ENCODE measurements at regions not wholly inside any gene's neighbourhood (a gene's known extent, or its start where the extent isn't known, plus 50 kb on each side); places are given as distances from the start of the nearest gene placed in this dataset.

DNA sequence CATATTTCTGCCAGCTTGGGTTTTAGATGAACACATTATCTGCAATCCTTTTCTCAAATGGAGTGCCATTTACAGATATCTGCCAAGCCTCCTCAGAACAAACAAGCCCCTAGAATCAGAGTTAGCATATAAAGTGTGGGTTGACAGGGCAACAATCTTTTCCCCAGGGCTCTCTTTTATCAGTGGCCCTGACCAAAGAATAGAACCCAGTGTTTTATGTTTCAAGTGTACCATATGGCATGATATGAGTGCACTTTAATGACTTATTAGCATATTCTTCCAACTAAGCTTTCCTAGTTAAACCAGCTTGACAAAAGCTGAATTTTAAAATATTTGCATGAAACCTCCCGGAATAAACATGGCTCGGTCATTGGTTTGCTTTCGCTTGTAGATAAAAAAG lies 57.3 kb downstream of the EVX1 start:
- Histone ChIP-seq H3K4me3 (ENCODE audit: extremely low read depth, insufficient read depth, low read length, poor library complexity, severe bottlenecking) (no peak overlapping the region), H3K9me3 (ENCODE audit: control insufficient read depth, low read length) (no peaks in the 10 kb centered on the region), H3K27ac (ENCODE audit: low read depth, low read length, severe bottlenecking) (no peak overlapping the region), H3K36me3 (ENCODE audit: control insufficient read depth, insufficient read depth, low read length) (no peaks in the 10 kb centered on the region), H3K4me1 (ENCODE audit: control insufficient read depth, insufficient read depth, low read length, poor library complexity, severe bottlenecking) (no peaks in the 10 kb centered on the region)
- WGBS, 2 experiments (ENCODE audit: insufficient coverage in 2 of 2) = 100% methylated on average over 3 of the region's 3 CpGs

DNA sequence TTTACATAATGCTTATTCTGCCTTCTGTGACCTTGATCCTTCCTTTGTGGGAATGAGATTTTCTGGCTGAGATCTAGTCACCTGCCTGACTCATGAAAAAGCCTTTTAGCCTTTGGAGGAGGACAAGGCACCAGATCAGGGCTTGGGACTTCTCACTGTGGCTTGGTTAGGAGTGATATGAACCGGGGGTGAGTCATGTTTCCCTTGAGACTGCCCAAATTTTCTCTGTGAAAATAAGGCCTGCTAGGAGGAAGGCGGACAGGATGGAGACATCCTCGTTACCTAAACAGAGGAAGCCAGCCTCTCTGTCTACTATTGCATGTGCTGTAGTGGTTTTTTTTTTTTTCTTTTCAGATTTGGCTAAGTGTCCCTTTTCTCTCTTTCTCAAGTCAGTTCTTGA lies 57.8 kb downstream of the EVX1 start:
- Histone ChIP-seq H3K27ac (ENCODE audit: low read depth, low read length, severe bottlenecking) (no peak overlapping the region), H3K36me3 (ENCODE audit: control insufficient read depth, insufficient read depth, low read length) (no peaks in the 10 kb centered on the region), H3K9me3 (ENCODE audit: control insufficient read depth, low read length) (no peaks in the 10 kb centered on the region), H3K4me1 (ENCODE audit: control insufficient read depth, insufficient read depth, low read length, poor library complexity, severe bottlenecking) (no peaks in the 10 kb centered on the region), H3K4me3 (ENCODE audit: extremely low read depth, insufficient read depth, low read length, poor library complexity, severe bottlenecking) (no peak overlapping the region)
- WGBS, 2 experiments (ENCODE audit: insufficient coverage in 2 of 2) = 80% methylated on average over 1 of the region's 3 CpGs; no CpG with 5 or more reads in 1 of the 2 experiments

DNA sequence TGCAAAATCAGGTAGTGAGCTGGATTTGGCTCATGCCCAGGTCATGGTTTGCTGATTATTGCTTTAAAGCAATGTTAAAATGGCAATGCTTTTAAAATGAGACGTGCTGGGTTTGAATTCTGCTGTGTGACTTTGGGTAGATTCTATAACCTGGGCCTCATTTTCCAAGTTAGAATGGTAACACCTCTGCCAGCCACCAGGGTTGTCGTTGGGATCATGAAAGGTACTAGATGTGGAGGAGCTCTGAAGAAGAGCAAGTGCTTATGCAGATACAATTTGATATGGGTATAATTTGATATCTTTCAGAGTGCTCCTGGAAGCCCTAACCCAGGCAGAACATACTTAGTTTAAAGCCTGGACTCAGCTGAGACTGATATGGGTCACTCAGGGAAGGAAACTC lies 60.0 kb downstream of the EVX1 start:
- Histone ChIP-seq H3K27ac (ENCODE audit: low read depth, low read length, severe bottlenecking) (no peak overlapping the region), H3K9me3 (ENCODE audit: control insufficient read depth, low read length) (no peaks in the 10 kb centered on the region), H3K4me3 (ENCODE audit: extremely low read depth, insufficient read depth, low read length, poor library complexity, severe bottlenecking) (no peak overlapping the region), H3K36me3 (ENCODE audit: control insufficient read depth, insufficient read depth, low read length) (no peaks in the 10 kb centered on the region), H3K4me1 (ENCODE audit: control insufficient read depth, insufficient read depth, low read length, poor library complexity, severe bottlenecking) (no peaks in the 10 kb centered on the region)
- 67 to 90% methylated on average over 1 to 2 of the region's 2 CpGs for WGBS, 2 experiments (ENCODE audit: insufficient coverage in 2 of 2)

DNA sequence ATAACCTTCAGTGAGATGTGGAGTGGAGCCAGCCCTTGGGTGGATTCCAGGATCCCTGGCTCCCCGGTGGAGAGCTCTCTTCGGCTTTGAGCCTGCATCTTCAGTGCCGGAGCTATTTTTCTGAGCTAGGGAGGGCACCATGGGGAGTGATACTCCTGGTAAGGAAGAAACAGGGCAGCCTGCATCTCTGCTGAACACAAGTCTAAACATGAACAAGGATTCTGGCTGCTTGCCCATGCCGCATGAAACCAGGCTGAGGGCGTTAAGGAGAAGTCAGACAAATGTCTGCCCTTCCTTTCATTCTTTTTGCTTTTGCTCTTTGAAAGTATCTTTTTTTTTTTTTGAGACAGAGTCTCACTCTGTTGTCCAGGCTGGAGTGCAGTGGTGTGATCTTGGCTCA lies 60.4 kb downstream of the EVX1 start:
- H3K4me3 ChIP-seq (ENCODE audit: extremely low read depth, insufficient read depth, low read length, poor library complexity, severe bottlenecking) = no peak overlapping the region
- no peaks in the 10 kb centered on the region for H3K36me3 ChIP-seq (ENCODE audit: control insufficient read depth, insufficient read depth, low read length)
- no peak overlapping the region for H3K27ac ChIP-seq (ENCODE audit: low read depth, low read length, severe bottlenecking)
- no peaks in the 10 kb centered on the region for H3K9me3 ChIP-seq (ENCODE audit: control insufficient read depth, low read length)
- H3K4me1 ChIP-seq (ENCODE audit: control insufficient read depth, insufficient read depth, low read length, poor library complexity, severe bottlenecking) = no peaks in the 10 kb centered on the region
- WGBS, 2 experiments (ENCODE audit: insufficient coverage in 2 of 2) = 75 to 80% methylated on average over 4 to 5 of the region's 5 CpGs

DNA sequence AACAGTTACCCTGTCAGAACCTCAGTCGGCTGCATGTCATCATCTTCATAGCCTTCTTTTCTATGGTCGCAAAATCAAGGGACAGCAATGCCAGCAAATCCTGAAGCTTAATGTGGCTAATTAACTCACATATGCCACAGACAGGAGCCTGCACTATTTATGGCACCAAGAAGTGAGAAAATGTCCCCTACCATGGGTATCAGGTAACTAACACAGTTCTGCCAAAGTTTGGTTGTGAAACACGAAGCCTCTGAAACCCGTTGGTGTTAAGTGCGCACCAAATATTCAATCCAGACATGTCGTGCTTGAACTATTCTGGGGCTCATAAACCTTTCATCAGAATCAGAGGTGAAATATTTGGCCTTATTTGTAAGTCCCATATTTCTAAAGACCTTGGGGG lies 63.3 kb downstream of the EVX1 start:
- H3K4me1 ChIP-seq (ENCODE audit: control insufficient read depth, insufficient read depth, low read length, poor library complexity, severe bottlenecking) = no peaks in the 10 kb centered on the region
- H3K36me3 ChIP-seq (ENCODE audit: control insufficient read depth, insufficient read depth, low read length) = no peaks in the 10 kb centered on the region
- H3K27ac ChIP-seq (ENCODE audit: low read depth, low read length, severe bottlenecking) = no peak overlapping the region
- WGBS, 2 experiments (ENCODE audit: insufficient coverage in 2 of 2) = 98% methylated on average over 6 of the region's 6 CpGs
- no peaks in the 10 kb centered on the region for H3K9me3 ChIP-seq (ENCODE audit: control insufficient read depth, low read length)
- H3K4me3 ChIP-seq (ENCODE audit: extremely low read depth, insufficient read depth, low read length, poor library complexity, severe bottlenecking) = no peak overlapping the region

DNA sequence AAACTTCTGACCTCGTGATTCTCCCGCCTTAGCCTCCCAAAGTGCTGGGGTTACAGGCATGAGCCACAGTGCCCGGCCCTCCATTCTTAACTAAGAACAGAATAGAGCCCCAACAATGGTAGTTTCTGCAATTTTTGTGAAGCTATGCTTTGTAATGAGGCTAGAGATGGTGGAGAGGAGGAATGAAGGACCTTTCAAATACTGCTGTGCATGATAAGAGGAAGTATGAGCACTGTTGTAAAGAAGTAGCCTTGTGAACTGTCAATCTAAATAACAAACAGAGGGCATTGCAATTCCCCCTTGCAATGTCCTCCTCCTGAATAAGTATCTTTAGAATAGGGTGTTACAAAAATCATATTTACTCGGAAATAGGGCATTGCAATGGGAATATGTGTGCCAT lies 70.2 kb downstream of the EVX1 start:
- Histone ChIP-seq H3K36me3 (ENCODE audit: control insufficient read depth, insufficient read depth, low read length) (no peaks in the 10 kb centered on the region), H3K9me3 (ENCODE audit: control insufficient read depth, low read length) (no peaks in the 10 kb centered on the region), H3K4me1 (ENCODE audit: control insufficient read depth, insufficient read depth, low read length, poor library complexity, severe bottlenecking) (no peaks in the 10 kb centered on the region), H3K4me3 (ENCODE audit: extremely low read depth, insufficient read depth, low read length, poor library complexity, severe bottlenecking) (no peak overlapping the region), H3K27ac (ENCODE audit: low read depth, low read length, severe bottlenecking) (no peak overlapping the region)
- WGBS, 2 experiments (ENCODE audit: insufficient coverage in 2 of 2) = 82 to 87% methylated on average over 3 to 4 of the region's 4 CpGs

DNA sequence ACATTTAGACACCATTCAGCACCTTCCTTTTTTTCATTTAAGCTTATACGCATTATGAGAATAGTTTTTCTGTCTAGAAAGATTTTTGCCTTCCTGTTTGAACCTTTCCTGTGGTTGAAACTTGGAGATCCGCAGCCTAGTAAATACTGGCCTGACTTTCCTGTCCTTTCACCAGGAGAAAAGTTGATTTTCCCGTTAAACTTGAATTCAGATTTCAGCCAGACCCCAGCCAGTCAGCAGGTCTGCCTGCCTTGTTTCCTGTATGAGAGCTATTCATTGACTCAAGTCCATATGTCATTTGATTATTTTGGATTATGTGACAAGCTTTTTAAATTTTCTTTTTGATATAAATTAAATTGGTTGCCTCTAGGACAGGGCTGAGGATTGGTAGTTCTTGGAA lies 71.5 kb downstream of the EVX1 start:
- peaks cover 5% of the 10 kb centered on the region for H3K9me3 ChIP-seq (ENCODE audit: control insufficient read depth, low read length)
- H3K4me3 ChIP-seq (ENCODE audit: extremely low read depth, insufficient read depth, low read length, poor library complexity, severe bottlenecking) = no peak overlapping the region
- no peak overlapping the region for H3K27ac ChIP-seq (ENCODE audit: low read depth, low read length, severe bottlenecking)
- no peaks in the 10 kb centered on the region for H3K36me3 ChIP-seq (ENCODE audit: control insufficient read depth, insufficient read depth, low read length)
- WGBS, 2 experiments (ENCODE audit: insufficient coverage in 2 of 2) = 90 to 97% methylated on average over 2 to 3 of the region's 3 CpGs
- H3K4me1 ChIP-seq (ENCODE audit: control insufficient read depth, insufficient read depth, low read length, poor library complexity, severe bottlenecking) = no peaks in the 10 kb centered on the region

DNA sequence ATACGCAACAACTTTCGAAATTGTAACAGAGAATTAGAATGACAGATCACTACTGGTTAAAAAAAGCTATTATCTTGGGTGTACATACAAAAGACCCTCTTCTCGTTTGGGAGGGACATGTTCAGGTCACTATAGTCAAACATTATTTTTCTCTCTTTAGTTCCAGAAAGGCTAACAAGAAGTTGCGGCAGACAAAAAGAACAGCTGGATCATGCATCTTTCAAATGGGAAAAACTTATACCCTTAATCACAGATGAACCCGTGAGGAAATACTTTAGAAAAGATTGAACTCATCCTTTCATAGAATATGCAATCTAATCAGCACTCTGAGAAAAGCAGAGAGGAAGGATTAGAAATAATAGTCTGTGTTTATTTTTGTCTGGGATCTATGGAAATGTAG lies 72.5 kb downstream of the EVX1 start:
- no peaks in the 10 kb centered on the region for H3K36me3 ChIP-seq (ENCODE audit: control insufficient read depth, insufficient read depth, low read length)
- H3K27ac ChIP-seq (ENCODE audit: low read depth, low read length, severe bottlenecking) = no peak overlapping the region
- no peaks in the 10 kb centered on the region for H3K4me1 ChIP-seq (ENCODE audit: control insufficient read depth, insufficient read depth, low read length, poor library complexity, severe bottlenecking)
- 86 to 100% methylated on average over 2 to 3 of the region's 5 CpGs for WGBS, 2 experiments (ENCODE audit: insufficient coverage in 2 of 2)
- no peak overlapping the region for H3K4me3 ChIP-seq (ENCODE audit: extremely low read depth, insufficient read depth, low read length, poor library complexity, severe bottlenecking)
- H3K9me3 ChIP-seq (ENCODE audit: control insufficient read depth, low read length) = peaks cover 5% of the 10 kb centered on the region

DNA sequence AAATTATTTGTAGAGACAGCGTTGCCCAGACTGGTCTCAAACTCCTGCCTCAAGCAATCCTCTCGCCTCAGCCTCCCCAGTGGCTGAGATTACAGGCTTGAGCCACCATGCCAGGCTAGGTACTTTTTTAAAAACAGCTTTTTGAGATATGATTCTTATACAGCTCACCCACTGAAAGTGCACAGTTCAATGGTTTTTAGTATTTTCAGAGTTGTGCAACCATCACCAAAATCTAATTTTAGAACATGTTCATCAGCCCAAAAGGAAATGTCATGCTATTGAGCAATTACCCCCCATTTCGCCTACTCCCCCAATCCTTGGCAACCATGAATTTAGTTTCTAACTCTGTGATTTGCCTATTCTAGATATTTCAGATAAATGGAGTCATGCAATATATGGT lies 73.7 kb downstream of the EVX1 start:
- Histone ChIP-seq H3K4me1 (ENCODE audit: control insufficient read depth, insufficient read depth, low read length, poor library complexity, severe bottlenecking) (no peaks in the 10 kb centered on the region), H3K4me3 (ENCODE audit: extremely low read depth, insufficient read depth, low read length, poor library complexity, severe bottlenecking) (no peak overlapping the region), H3K36me3 (ENCODE audit: control insufficient read depth, insufficient read depth, low read length) (no peaks in the 10 kb centered on the region), H3K9me3 (ENCODE audit: control insufficient read depth, low read length) (peaks cover 5% of the 10 kb centered on the region), H3K27ac (ENCODE audit: low read depth, low read length, severe bottlenecking) (no peak overlapping the region)
- 86% methylated on average over 1 of the region's 3 CpGs; no CpG with 5 or more reads in 1 of the 2 experiments for WGBS, 2 experiments (ENCODE audit: insufficient coverage in 2 of 2)

DNA sequence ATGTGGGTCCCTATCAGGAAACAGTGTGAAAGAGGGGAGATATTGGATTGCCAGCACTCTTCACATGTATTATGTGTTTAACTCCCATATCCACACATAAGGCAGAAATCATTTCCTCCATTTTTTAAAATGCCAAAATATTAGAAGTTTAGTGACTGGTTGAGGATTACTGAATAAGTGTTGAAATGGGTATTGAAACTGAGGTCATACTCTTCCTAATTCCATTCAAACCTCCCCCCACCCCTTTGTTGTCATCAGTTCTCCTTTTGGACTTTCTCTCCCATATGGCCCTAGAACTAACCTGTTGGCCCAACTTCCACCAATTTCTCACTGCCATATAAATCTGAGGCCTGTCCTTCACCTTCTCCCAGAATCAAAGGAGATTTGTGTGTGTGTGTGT lies 81.6 kb downstream of the EVX1 start:
- Histone ChIP-seq H3K27ac (ENCODE audit: low read depth, low read length, severe bottlenecking) (no peak overlapping the region), H3K36me3 (ENCODE audit: control insufficient read depth, insufficient read depth, low read length) (no peaks in the 10 kb centered on the region), H3K9me3 (ENCODE audit: control insufficient read depth, low read length) (no peaks in the 10 kb centered on the region), H3K4me3 (ENCODE audit: extremely low read depth, insufficient read depth, low read length, poor library complexity, severe bottlenecking) (no peak overlapping the region), H3K4me1 (ENCODE audit: control insufficient read depth, insufficient read depth, low read length, poor library complexity, severe bottlenecking) (no peaks in the 10 kb centered on the region)

DNA sequence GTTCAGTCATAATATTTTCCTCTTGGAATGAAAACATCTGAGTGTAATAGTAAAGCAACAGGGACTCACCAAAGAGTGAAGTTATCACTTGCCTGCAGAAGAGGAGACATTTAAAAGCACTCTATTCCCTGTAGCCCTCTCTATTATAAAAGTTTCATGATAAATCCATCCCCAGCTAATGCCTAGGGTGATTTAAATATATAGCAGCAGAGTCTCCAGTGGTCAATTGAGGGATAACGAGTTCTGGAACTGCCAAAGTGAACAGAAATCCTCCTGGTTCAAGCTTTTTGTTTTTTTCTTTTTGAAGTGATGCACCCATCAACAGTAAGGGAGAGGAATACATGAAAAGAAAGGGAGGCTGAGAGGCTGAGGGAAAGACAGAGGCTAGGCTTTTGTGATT lies 87.3 kb downstream of the EVX1 start:
- no peak overlapping the region for H3K27ac ChIP-seq (ENCODE audit: low read depth, low read length, severe bottlenecking)

DNA sequence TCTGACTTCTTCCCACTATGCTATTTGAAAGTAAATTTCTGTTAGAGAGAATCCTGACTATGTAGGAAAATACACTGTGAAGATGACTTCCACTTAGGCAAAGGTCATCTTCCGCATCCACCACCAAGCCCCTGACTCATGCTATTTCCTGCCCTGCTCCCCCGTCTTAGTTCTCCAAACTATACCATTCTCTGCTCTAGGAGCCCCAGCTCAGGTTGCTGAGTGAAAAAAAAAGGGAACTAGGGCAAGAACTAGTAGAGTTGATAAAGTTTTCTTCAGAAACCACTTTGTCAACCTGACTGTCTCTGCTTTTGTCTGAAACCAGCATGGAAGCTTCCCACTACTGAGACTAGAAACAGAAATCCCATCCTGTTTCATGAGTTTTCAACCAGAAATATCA lies 96.9 kb downstream of the EVX1 start:
- H3K4me1 ChIP-seq (ENCODE audit: control insufficient read depth, insufficient read depth, low read length, poor library complexity, severe bottlenecking) = no peaks in the 10 kb centered on the region
- no peaks in the 10 kb centered on the region for H3K36me3 ChIP-seq (ENCODE audit: control insufficient read depth, insufficient read depth, low read length)
- H3K27ac ChIP-seq (ENCODE audit: low read depth, low read length, severe bottlenecking) = no peak overlapping the region
- WGBS, 2 experiments (ENCODE audit: insufficient coverage in 2 of 2) = no CpG with 5 or more reads among the region's 2 CpGs
- no peaks in the 10 kb centered on the region for H3K9me3 ChIP-seq (ENCODE audit: control insufficient read depth, low read length)
- no peak overlapping the region for H3K4me3 ChIP-seq (ENCODE audit: extremely low read depth, insufficient read depth, low read length, poor library complexity, severe bottlenecking)

More for the DNA sequence above, 87.3 kb downstream of the EVX1 start:
- Histone ChIP-seq H3K4me1 (ENCODE audit: control insufficient read depth, insufficient read depth, low read length, poor library complexity, severe bottlenecking) (no peaks in the 10 kb centered on the region), H3K4me3 (ENCODE audit: extremely low read depth, insufficient read depth, low read length, poor library complexity, severe bottlenecking) (no peak overlapping the region), H3K36me3 (ENCODE audit: control insufficient read depth, insufficient read depth, low read length) (no peaks in the 10 kb centered on the region), H3K9me3 (ENCODE audit: control insufficient read depth, low read length) (peaks cover 6% of the 10 kb centered on the region)
- WGBS, 2 experiments (ENCODE audit: insufficient coverage in 2 of 2) = 60 to 86% methylated on average over 1 of the region's 1 CpG
